GM10266 (cell line): ENCODE measurements at regions not wholly inside any gene's neighbourhood (a gene's known extent, or its start where the extent isn't known, plus 50 kb on each side); places are given as distances from the start of the nearest gene placed in this dataset.

ENCODE experiments used
- DNase-seq: peaks from one replicate; pipeline ENCODE4 v3.0.0; 2012; ENCODE audit errors: extremely low spot score
- CTCF ChIP-seq: IDR thresholded peaks from 2 replicates; pipeline ENCODE4 v1.5.1; 2012; ENCODE audit warnings: mild to moderate bottlenecking, low read depth; ENCODE audit not compliant: control insufficient read depth, insufficient read depth; ENCODE audit errors: missing control alignments

- no peak for TF ChIP-seq CTCF
- DNase-seq = no peak
These were observed 212.1 kb upstream of the BTG1 start for GRCh38 chr12:92357584-92358261.

DNA sequence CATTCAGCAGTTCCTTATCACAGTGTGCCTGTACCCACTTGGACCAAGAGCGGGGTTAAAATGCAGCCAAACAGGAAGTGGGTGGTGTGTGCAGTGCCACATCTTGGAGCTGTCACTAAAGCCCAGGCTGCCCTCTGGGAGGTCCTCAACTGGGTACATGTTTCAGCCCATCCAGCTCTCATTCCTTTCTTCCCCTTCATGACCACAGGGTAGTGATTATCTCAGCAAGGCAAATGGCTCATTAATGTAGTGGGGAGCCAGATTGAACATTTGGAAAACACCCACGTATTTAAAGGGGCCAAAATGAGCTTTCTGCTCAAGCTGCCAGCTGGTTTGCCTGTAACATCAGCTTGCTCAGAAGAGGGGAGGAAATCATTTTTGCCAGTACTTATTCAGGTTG lies 210.8 kb upstream of the BTG1 start:
- TF ChIP-seq CTCF = no peak
- no peak for DNase-seq

- no peak for TF ChIP-seq CTCF
- no peak for DNase-seq
These were observed 204.0 kb upstream of the BTG1 start for GRCh38 chr12:92349635-92350034.

- DNase-seq = no peak
- TF ChIP-seq CTCF = no peak
These were observed 196.9 kb upstream of the BTG1 start for GRCh38 chr12:92342574-92342973.

DNA sequence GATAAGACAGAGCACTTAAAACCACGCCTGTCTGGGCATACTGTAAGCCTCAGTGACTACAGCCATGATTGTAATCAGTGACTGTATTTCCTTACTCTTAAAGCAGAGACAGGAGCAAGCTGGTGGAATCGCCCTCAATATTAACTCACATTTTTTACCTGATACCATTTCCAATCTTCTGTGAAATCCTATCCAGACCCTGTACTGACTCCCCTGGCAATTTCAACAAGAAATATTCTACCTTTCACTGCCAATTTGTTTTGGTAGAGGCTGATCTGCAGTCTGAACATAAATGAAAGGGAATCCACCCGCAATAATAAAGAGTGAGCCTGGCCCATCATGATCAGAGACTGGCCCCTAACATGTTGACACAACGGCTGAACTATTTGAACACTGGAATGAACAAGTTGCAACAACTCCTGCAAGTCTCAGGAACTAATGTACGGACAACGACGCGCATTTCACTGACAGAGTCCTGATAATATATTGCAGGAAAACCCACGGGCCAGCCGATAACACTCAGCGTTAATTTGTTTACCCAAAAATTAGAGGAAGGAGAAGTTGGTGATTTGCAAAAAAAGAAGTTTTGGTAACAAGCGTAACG lies 195.5 kb upstream of the BTG1 start:
- no peak for DNase-seq
- no peak for TF ChIP-seq CTCF

GRCh38 chr12:92340441-92341064 lies 194.9 kb upstream of the BTG1 start:
- DNase-seq = no peak
- no peak for TF ChIP-seq CTCF

- no peak for TF ChIP-seq CTCF
- no peak for DNase-seq
These were observed 194.4 kb upstream of the BTG1 start for GRCh38 chr12:92340003-92340402.
